ENCODE measurements at regions not wholly inside any gene's neighbourhood (a gene's known extent, or its start where the extent isn't known, plus 50 kb on each side); places are given as distances from the start of the nearest gene placed in this dataset.

- TF ChIP-seq CTCF (conservative IDR thresholded peaks at IDR 0.05; ENCODE audit: low read depth, low read length), result no peak
- no peak for DNase-seq (ENCODE audit: low read depth)
- no peak overlapping the region for H3K4me3 ChIP-seq (ENCODE audit: low read length)
Observed at GRCh38 chr15:47988564-47988963, 132.2 kb upstream of the SLC24A5 start.

GRCh38 chr15:47990821-47991220, 130.0 kb upstream of the SLC24A5 start:
- no peak for DNase-seq (ENCODE audit: low read depth)
- H3K4me3 ChIP-seq (ENCODE audit: low read length), result no peak overlapping the region
- no peak for TF ChIP-seq CTCF (conservative IDR thresholded peaks at IDR 0.05; ENCODE audit: low read depth, low read length)

- no peak for TF ChIP-seq CTCF (conservative IDR thresholded peaks at IDR 0.05; ENCODE audit: low read depth, low read length)
- DNase-seq (ENCODE audit: low read depth), result no peak
- no peak overlapping the region for H3K4me3 ChIP-seq (ENCODE audit: low read length)
Observed at GRCh38 chr15:47991357-47991756, 129.4 kb upstream of the SLC24A5 start.

GRCh38 chr15:47993051-47993450, 127.7 kb upstream of the SLC24A5 start:
- H3K4me3 ChIP-seq (ENCODE audit: low read length), result no peak overlapping the region
- no peak for DNase-seq (ENCODE audit: low read depth)
- no peak for TF ChIP-seq CTCF (conservative IDR thresholded peaks at IDR 0.05; ENCODE audit: low read depth, low read length)

- peak; percentile 41 for DNase-seq (ENCODE audit: low read depth)
- TF ChIP-seq CTCF (conservative IDR thresholded peaks at IDR 0.05; ENCODE audit: low read depth, low read length), result no peak
- H3K4me3 ChIP-seq (ENCODE audit: low read length), result no peak overlapping the region
Observed at GRCh38 chr15:47997195-47998080, 123.4 kb upstream of the SLC24A5 start.

GRCh38 chr15:47998619-47999019, 122.2 kb upstream of the SLC24A5 start:
- no peak for DNase-seq (ENCODE audit: low read depth)
- H3K4me3 ChIP-seq (ENCODE audit: low read length), result no peak overlapping the region
- no peak for TF ChIP-seq CTCF (conservative IDR thresholded peaks at IDR 0.05; ENCODE audit: low read depth, low read length)
